Cerebellar nuclear complex (tissue), 1 donor: ENCODE measurements at regions not wholly inside any gene's neighbourhood (a gene's known extent, or its start where the extent isn't known, plus 50 kb on each side); places are given as distances from the start of the nearest gene placed in this dataset.
"Not testable (repeated sequence)": the region's sequence is repeated elsewhere in the genome, so short reads cannot be mapped to it uniquely, and the experiment has no call there.

Experiments
- DNase-seq, 2 experiments: peaks; one replicate each; lab custom pipeline; 2025; lab: John Stamatoyannopoulos, UW

GRCh38 chr10:9504227-9504626 lies 1449.7 kb downstream of the GATA3 start:
- DNase-seq = no peak

GRCh38 chr10:9505546-9505945 lies 1451.1 kb downstream of the GATA3 start:
- DNase-seq = no peak

GRCh38 chr10:9508606-9509005 lies 1454.1 kb downstream of the GATA3 start:
- no peak for DNase-seq

GRCh38 chr10:9510626-9511025 lies 1456.1 kb downstream of the GATA3 start:
- no peak for DNase-seq

- no peak for DNase-seq
These were observed 1461.4 kb downstream of the GATA3 start for GRCh38 chr10:9515922-9516321.

GRCh38 chr10:9535744-9536143 lies 1481.3 kb downstream of the GATA3 start:
- DNase-seq = no peak

- DNase-seq = no peak
These were observed 1472.6 kb upstream of the CELF2 start for GRCh38 chr10:9545073-9545472.

GRCh38 chr10:9547936-9548904 lies 1469.5 kb upstream of the CELF2 start:
- no peak for DNase-seq

- DNase-seq = no peak
These were observed 1466.9 kb upstream of the CELF2 start for GRCh38 chr10:9550810-9551209.

GRCh38 chr10:9554321-9554720 lies 1463.4 kb upstream of the CELF2 start:
- no peak for DNase-seq

- DNase-seq = no peak
These were observed 1456.7 kb upstream of the CELF2 start for GRCh38 chr10:9560976-9561375.

- no peak for DNase-seq
These were observed 1455.7 kb upstream of the CELF2 start for GRCh38 chr10:9561821-9562505.

GRCh38 chr10:9577746-9578145 lies 1439.9 kb upstream of the CELF2 start:
- no peak for DNase-seq

GRCh38 chr10:9579110-9579705 lies 1438.5 kb upstream of the CELF2 start:
- DNase-seq = no peak

- not testable (repeated sequence) for DNase-seq
These were observed 1434.9 kb upstream of the CELF2 start for GRCh38 chr10:9582803-9583202.

- DNase-seq = no peak
These were observed 1421.2 kb upstream of the CELF2 start for GRCh38 chr10:9596368-9596920.

GRCh38 chr10:9602998-9603397 lies 1414.7 kb upstream of the CELF2 start:
- DNase-seq = no peak

GRCh38 chr10:9603972-9604371 lies 1413.7 kb upstream of the CELF2 start:
- DNase-seq = no peak

GRCh38 chr10:9605231-9605630 lies 1412.4 kb upstream of the CELF2 start:
- no peak for DNase-seq

GRCh38 chr10:9608602-9609001 lies 1409.1 kb upstream of the CELF2 start:
- no peak for DNase-seq

- DNase-seq = no peak
These were observed 1404.2 kb upstream of the CELF2 start for GRCh38 chr10:9613338-9614075.

- DNase-seq = no peak
These were observed 1402.5 kb upstream of the CELF2 start for GRCh38 chr10:9615189-9615588.
